CD4-positive, alpha-beta T cell (primary cell): ENCODE measurements at regions not wholly inside any gene's neighbourhood (a gene's known extent, or its start where the extent isn't known, plus 50 kb on each side); places are given as distances from the start of the nearest gene placed in this dataset.

Experiments used
- ATAC-seq: fragments of 200-7000 bp; cut with Tn5 transposase; one replicate; pipeline ENCODE4 v1.10.0; 2022; ENCODE audit warnings: mild to moderate bottlenecking; ENCODE audit not compliant: poor library complexity
- CTCF ChIA-PET: fragments of 350-600 bp; sonication (Branson Sonifier 250); formaldehyde crosslinking; loops from one replicate; lab custom pipeline; 2021; ENCODE audit warnings: antibody characterized with exemption, inconsistent platforms; lab: Charles Lee
- POLR2A ChIA-PET: fragments of 350-600 bp; sonication (Branson Sonifier 250); formaldehyde crosslinking; loops from one replicate; lab custom pipeline; 2021; ENCODE audit warnings: antibody characterized with exemption, inconsistent platforms; lab: Charles Lee
- DNase-seq, 14 experiments: peaks; one replicate each; pipeline ENCODE4 v3.0.0-alpha.2; 2013 to 2020; ENCODE audit warnings: mixed read lengths in 2 of 14
- H3K27ac ChIP-seq, 2 donors: one replicate each; pipeline versions ENCODE4 v1.5.1 to v1.7.0; 2013; ENCODE audit warnings: low read length in 2 of 2, low read depth in 1 of 2, mild to moderate bottlenecking in 1 of 2
- H3K27me3 ChIP-seq, 2 experiments: 1 replicate in 1 of 2; 2 replicates in 1 of 2; pipeline versions ENCODE4 v1.6.1 to v1.7.0; 2013; ENCODE audit warnings: low read length in 2 of 2, control low read depth in 1 of 2, mild to moderate bottlenecking in 1 of 2, moderate library complexity in 1 of 2; ENCODE audit not compliant: insufficient read depth in 2 of 2, control insufficient read depth in 1 of 2
- H3K36me3 ChIP-seq: one replicate; pipeline ENCODE4 v1.6.1; 2013; ENCODE audit warnings: low read length, control low read depth; ENCODE audit not compliant: insufficient read depth
- H3K4me1 ChIP-seq: one replicate; pipeline ENCODE4 v1.6.1; 2013; ENCODE audit warnings: low read length, control low read depth; ENCODE audit not compliant: insufficient read depth
- H3K4me3 ChIP-seq: one replicate; pipeline ENCODE4 v1.5.1; 2013; ENCODE audit warnings: mild to moderate bottlenecking, low read length, moderate library complexity
- H3K9me3 ChIP-seq, 2 experiments: 1 replicate in 1 of 2; 2 replicates in 1 of 2; pipeline versions ENCODE4 v1.6.1 to v1.7.0; 2013; ENCODE audit warnings: low read length in 2 of 2, mild to moderate bottlenecking in 2 of 2, control low read depth in 1 of 2, moderate library complexity in 1 of 2; ENCODE audit not compliant: control insufficient read depth in 1 of 2, insufficient read depth in 1 of 2
- H3K27ac Mint-ChIP-seq: one replicate; pipeline ENCODE4 v1.8.0; 2020; ENCODE audit warnings: mixed read lengths
- H3K27me3 Mint-ChIP-seq: one replicate; pipeline ENCODE4 v1.8.0; 2021; ENCODE audit warnings: mixed read lengths
- H3K36me3 Mint-ChIP-seq: one replicate; pipeline ENCODE4 v1.8.0; 2021; ENCODE audit warnings: low read depth, mixed read lengths
- H3K4me1 Mint-ChIP-seq: one replicate; pipeline ENCODE4 v1.8.0; 2021; ENCODE audit warnings: low read depth, mixed read lengths
- H3K4me3 Mint-ChIP-seq: one replicate; pipeline ENCODE4 v1.8.0; 2020; ENCODE audit warnings: mild to moderate bottlenecking, mixed read lengths
- H3K9me3 Mint-ChIP-seq: one replicate; pipeline ENCODE4 v1.8.0; 2020; ENCODE audit warnings: mixed read lengths
- intact Hi-C, 2 experiments: fragments of 100-400 bp; cut with DNase I in 1 of 2; cut with micrococcal nuclease in 1 of 2; formaldehyde crosslinking; loops; one replicate each; pipeline versions ENCODE4 v1.15.1 to v1.9.0; 2023 to 2025; cut with DNase I, micrococcal nuclease
- TF ChIP-seq, protein P1 (sequence below): fragments of 200-600 bp; IDR thresholded peaks from one replicate; pipeline ENCODE4 v1.8.0; 2022; ENCODE audit warnings: antibody characterized with exemption, mild to moderate bottlenecking

DNA sequence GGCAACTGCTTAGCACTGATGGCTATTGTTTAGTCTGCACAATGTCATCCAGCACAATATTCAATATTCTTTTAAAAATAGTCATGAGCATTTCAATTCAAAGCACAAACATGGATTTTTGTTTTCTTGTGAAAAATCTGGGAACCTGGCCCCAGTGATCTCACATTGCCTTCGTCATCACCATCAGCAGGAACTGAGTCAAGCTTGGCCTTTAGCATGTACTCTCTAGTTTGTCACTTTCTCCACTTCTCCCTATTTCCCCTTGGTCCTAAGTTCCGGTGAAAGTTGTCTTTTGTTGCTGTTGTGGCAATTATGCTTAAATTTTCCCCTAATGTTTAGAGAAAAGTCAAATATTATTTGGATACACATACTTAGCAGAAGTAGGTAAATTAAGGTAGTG, 252.9 kb upstream of the SORCS1 start:
- no peak for DNase-seq
- intact Hi-C loops: no loop called here
- TF ChIP-seq, protein P1, sequence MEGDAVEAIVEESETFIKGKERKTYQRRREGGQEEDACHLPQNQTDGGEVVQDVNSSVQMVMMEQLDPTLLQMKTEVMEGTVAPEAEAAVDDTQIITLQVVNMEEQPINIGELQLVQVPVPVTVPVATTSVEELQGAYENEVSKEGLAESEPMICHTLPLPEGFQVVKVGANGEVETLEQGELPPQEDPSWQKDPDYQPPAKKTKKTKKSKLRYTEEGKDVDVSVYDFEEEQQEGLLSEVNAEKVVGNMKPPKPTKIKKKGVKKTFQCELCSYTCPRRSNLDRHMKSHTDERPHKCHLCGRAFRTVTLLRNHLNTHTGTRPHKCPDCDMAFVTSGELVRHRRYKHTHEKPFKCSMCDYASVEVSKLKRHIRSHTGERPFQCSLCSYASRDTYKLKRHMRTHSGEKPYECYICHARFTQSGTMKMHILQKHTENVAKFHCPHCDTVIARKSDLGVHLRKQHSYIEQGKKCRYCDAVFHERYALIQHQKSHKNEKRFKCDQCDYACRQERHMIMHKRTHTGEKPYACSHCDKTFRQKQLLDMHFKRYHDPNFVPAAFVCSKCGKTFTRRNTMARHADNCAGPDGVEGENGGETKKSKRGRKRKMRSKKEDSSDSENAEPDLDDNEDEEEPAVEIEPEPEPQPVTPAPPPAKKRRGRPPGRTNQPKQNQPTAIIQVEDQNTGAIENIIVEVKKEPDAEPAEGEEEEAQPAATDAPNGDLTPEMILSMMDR: no peak
- Histone ChIP-seq H3K9me3 (peaks cover 0 to 3% of the 10 kb centered on the region in 2 experiments), H3K4me3 (no peak overlapping the region), H3K4me1 (no peaks in the 10 kb centered on the region), H3K36me3 (no peaks in the 10 kb centered on the region), H3K27ac (no peak overlapping the region), H3K27me3 (no peaks in the 10 kb centered on the region)
- H3K27me3 Mint-ChIP-seq: no peaks in the 10 kb centered on the region
- no peaks in the 10 kb centered on the region for H3K4me1 Mint-ChIP-seq
- peaks cover 15% of the 10 kb centered on the region for H3K9me3 Mint-ChIP-seq
- ChIA-PET POLR2A (no interaction called here), CTCF (no interaction called here)
- no peak overlapping the region for H3K4me3 Mint-ChIP-seq
- no peak for ATAC-seq
- no peaks in the 10 kb centered on the region for H3K36me3 Mint-ChIP-seq
- H3K27ac Mint-ChIP-seq: no peak overlapping the region

DNA sequence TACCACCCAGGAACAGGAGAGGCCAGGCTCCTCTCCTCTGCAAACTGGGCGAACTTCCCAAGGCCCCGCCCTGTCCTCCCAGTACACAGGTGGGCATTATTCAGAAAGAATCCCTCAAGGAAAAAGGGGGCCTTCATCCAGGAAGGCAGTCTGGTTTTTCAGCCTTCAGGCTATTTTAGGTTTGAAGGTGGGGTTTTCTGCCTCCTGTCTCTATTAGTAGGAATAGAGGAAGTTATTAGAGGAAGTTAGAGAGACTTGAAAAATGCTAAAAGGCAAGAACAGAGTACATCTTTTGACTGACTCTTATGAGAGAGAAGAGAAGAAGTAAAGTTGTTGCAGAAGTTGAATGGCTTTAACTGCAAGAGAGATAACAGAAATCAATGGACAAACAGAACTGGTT, 250.9 kb upstream of the SORCS1 start:
- DNase-seq (no peak), ATAC-seq (no peak)
- ChIA-PET CTCF (no interaction called here), POLR2A (no interaction called here)
- Mint-ChIP-seq H3K27ac (no peak overlapping the region), H3K4me1 (no peaks in the 10 kb centered on the region), H3K36me3 (no peaks in the 10 kb centered on the region), H3K27me3 (no peaks in the 10 kb centered on the region), H3K9me3 (peaks cover 6% of the 10 kb centered on the region), H3K4me3 (no peak overlapping the region)
- no peaks in the 10 kb centered on the region for H3K4me1 ChIP-seq
- no peaks in the 10 kb centered on the region for H3K36me3 ChIP-seq
- H3K27me3 ChIP-seq: no peaks in the 10 kb centered on the region
- H3K9me3 ChIP-seq: peaks cover 0 to 3% of the 10 kb centered on the region in 2 experiments
- intact Hi-C loops: no loop called here
- TF ChIP-seq, protein P1: no peak
- no peak overlapping the region for H3K27ac ChIP-seq
- no peak overlapping the region for H3K4me3 ChIP-seq

DNA sequence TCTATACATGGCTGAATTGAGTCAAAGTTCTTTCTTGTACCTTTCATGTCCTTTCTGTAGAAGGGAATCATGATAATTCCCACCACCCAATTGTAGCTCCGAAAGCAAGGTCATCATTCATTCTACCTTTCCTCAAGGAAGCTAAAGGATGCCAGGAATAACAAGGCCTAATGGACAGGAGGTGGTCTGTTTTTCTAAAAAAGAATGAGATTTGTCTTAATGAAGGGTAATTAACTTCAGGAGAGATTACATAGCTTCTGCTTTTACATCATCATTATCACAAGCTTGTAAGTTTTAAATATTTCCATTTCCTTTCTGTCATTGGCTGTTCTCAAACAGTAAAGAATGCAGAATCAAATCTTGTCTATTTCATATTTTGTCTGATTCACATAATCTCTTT, 249.5 kb upstream of the SORCS1 start:
- no peaks in the 10 kb centered on the region for H3K27me3 Mint-ChIP-seq
- peaks cover 0 to 3% of the 10 kb centered on the region in 2 experiments for H3K9me3 ChIP-seq
- H3K4me3 Mint-ChIP-seq: no peak overlapping the region
- no peaks in the 10 kb centered on the region for H3K27me3 ChIP-seq
- no peak overlapping the region for H3K4me3 ChIP-seq
- H3K9me3 Mint-ChIP-seq: peaks cover 9% of the 10 kb centered on the region
- H3K36me3 Mint-ChIP-seq: no peaks in the 10 kb centered on the region
- H3K36me3 ChIP-seq: no peaks in the 10 kb centered on the region
- no peaks in the 10 kb centered on the region for H3K4me1 ChIP-seq
- ATAC-seq: no peak
- H3K4me1 Mint-ChIP-seq: no peaks in the 10 kb centered on the region
- POLR2A ChIA-PET: no interaction called here
- no peak for DNase-seq
- H3K27ac Mint-ChIP-seq: no peak overlapping the region
- intact Hi-C loops: no loop called here
- TF ChIP-seq, protein P1: no peak
- CTCF ChIA-PET: no interaction called here
- no peak overlapping the region for H3K27ac ChIP-seq
